Muscle of leg (tissue), 3 donors: ENCODE measurements at regions not wholly inside any gene's neighbourhood (a gene's known extent, or its start where the extent isn't known, plus 50 kb on each side); places are given as distances from the start of the nearest gene placed in this dataset.

Source experiments
- DNase-seq: peaks from one replicate; pipeline ENCODE4 v3.0.0; 2013
- H3K27ac ChIP-seq: one replicate; pipeline ENCODE4 v1.5.1; 2013; ENCODE audit warnings: mild to moderate bottlenecking, low read length, control low read depth
- H3K27me3 ChIP-seq: one replicate; pipeline ENCODE4 v1.6.1; 2013; ENCODE audit warnings: low read length; ENCODE audit not compliant: control insufficient read depth, insufficient read depth
- H3K36me3 ChIP-seq: one replicate; pipeline ENCODE4 v1.6.1; 2013; ENCODE audit warnings: low read length; ENCODE audit not compliant: control insufficient read depth, insufficient read depth
- H3K4me1 ChIP-seq: one replicate; pipeline ENCODE4 v1.6.1; 2013; ENCODE audit warnings: low read length; ENCODE audit not compliant: control insufficient read depth, insufficient read depth
- H3K4me3 ChIP-seq: one replicate; pipeline ENCODE4 v1.5.1; 2013; ENCODE audit warnings: low read length, control low read depth
- H3K9me3 ChIP-seq: replicated peaks from 2 replicates; pipeline ENCODE4 v1.6.1; 2013; ENCODE audit warnings: low read depth, low read length; ENCODE audit not compliant: control insufficient read depth
- WGBS: methylation state at CpG from one replicate; pipeline ENCODE4 v1.1.5; 2013; ENCODE audit warnings: missing lambda C conversion rate; ENCODE audit not compliant: insufficient coverage; 5-methylcytosine and 5-hydroxymethylcytosine counted together

- WGBS: no CpG with 5 or more reads among the region's 2 CpGs
- Histone ChIP-seq H3K27me3 (no peaks in the 10 kb centered on the region), H3K9me3 (no peaks in the 10 kb centered on the region), H3K36me3 (no peaks in the 10 kb centered on the region), H3K4me3 (no peak overlapping the region), H3K4me1 (no peaks in the 10 kb centered on the region), H3K27ac (no peak overlapping the region)
- DNase-seq: no peak
These were observed 166.0 kb upstream of the PIK3C3 start for GRCh38 chr18:41789001-41789400.

- no CpG with 5 or more reads among the region's 1 CpG for WGBS
- DNase-seq: no peak
- Histone ChIP-seq H3K36me3 (no peaks in the 10 kb centered on the region), H3K27me3 (no peaks in the 10 kb centered on the region), H3K4me1 (no peaks in the 10 kb centered on the region), H3K9me3 (no peaks in the 10 kb centered on the region), H3K4me3 (no peak overlapping the region), H3K27ac (no peak overlapping the region)
These were observed 171.2 kb upstream of the PIK3C3 start for GRCh38 chr18:41783879-41784278.

- Histone ChIP-seq H3K36me3 (no peaks in the 10 kb centered on the region), H3K27ac (no peak overlapping the region), H3K4me3 (no peak overlapping the region), H3K9me3 (no peaks in the 10 kb centered on the region), H3K4me1 (no peaks in the 10 kb centered on the region), H3K27me3 (no peaks in the 10 kb centered on the region)
- DNase-seq: no peak
- no CpG with 5 or more reads among the region's 5 CpGs for WGBS
These were observed 171.8 kb upstream of the PIK3C3 start for GRCh38 chr18:41783065-41783818.

- H3K4me1 ChIP-seq: no peaks in the 10 kb centered on the region
- DNase-seq: no peak
- no peaks in the 10 kb centered on the region for H3K36me3 ChIP-seq
- no peak overlapping the region for H3K4me3 ChIP-seq
- no peak overlapping the region for H3K27ac ChIP-seq
- WGBS: no CpG with 5 or more reads among the region's 1 CpG
- H3K9me3 ChIP-seq: no peaks in the 10 kb centered on the region
- no peaks in the 10 kb centered on the region for H3K27me3 ChIP-seq
These were observed 183.1 kb upstream of the PIK3C3 start for GRCh38 chr18:41771973-41772372.

- Histone ChIP-seq H3K27ac (no peak overlapping the region), H3K36me3 (no peaks in the 10 kb centered on the region), H3K4me3 (no peak overlapping the region), H3K4me1 (no peaks in the 10 kb centered on the region), H3K9me3 (no peaks in the 10 kb centered on the region), H3K27me3 (no peaks in the 10 kb centered on the region)
- WGBS: no CpG with 5 or more reads among the region's 1 CpG
- DNase-seq: no peak
These were observed 185.8 kb upstream of the PIK3C3 start for GRCh38 chr18:41769265-41769664.

- WGBS: 50% methylated on average over 1 of the region's 2 CpGs
- Histone ChIP-seq H3K27ac (no peak overlapping the region), H3K36me3 (no peaks in the 10 kb centered on the region), H3K27me3 (no peaks in the 10 kb centered on the region), H3K9me3 (no peaks in the 10 kb centered on the region), H3K4me1 (no peaks in the 10 kb centered on the region), H3K4me3 (no peak overlapping the region)
- DNase-seq: no peak
These were observed 186.6 kb upstream of the PIK3C3 start for GRCh38 chr18:41768467-41768866.

- no peaks in the 10 kb centered on the region for H3K9me3 ChIP-seq
- WGBS: no CpG with 5 or more reads among the region's 4 CpGs
- H3K36me3 ChIP-seq: no peaks in the 10 kb centered on the region
- DNase-seq: no peak
- no peaks in the 10 kb centered on the region for H3K27me3 ChIP-seq
- no peaks in the 10 kb centered on the region for H3K4me1 ChIP-seq
- no peak overlapping the region for H3K4me3 ChIP-seq
- H3K27ac ChIP-seq: no peak overlapping the region
These were observed 187.1 kb upstream of the PIK3C3 start for GRCh38 chr18:41767960-41768359.

- no CpG with 5 or more reads among the region's 3 CpGs for WGBS
- Histone ChIP-seq H3K4me1 (no peaks in the 10 kb centered on the region), H3K9me3 (no peaks in the 10 kb centered on the region), H3K27ac (no peak overlapping the region), H3K27me3 (no peaks in the 10 kb centered on the region), H3K36me3 (no peaks in the 10 kb centered on the region), H3K4me3 (no peak overlapping the region)
- DNase-seq: no peak
These were observed 189.6 kb upstream of the PIK3C3 start for GRCh38 chr18:41765460-41765859.

GRCh38 chr18:41763361-41763760, 191.7 kb upstream of the PIK3C3 start:
- no peak overlapping the region for H3K4me3 ChIP-seq
- no peaks in the 10 kb centered on the region for H3K4me1 ChIP-seq
- no peak for DNase-seq
- no peaks in the 10 kb centered on the region for H3K36me3 ChIP-seq
- no peaks in the 10 kb centered on the region for H3K9me3 ChIP-seq
- no peaks in the 10 kb centered on the region for H3K27me3 ChIP-seq
- WGBS: no CpG with 5 or more reads among the region's 1 CpG
- no peak overlapping the region for H3K27ac ChIP-seq

- WGBS: no CpG with 5 or more reads among the region's 2 CpGs
- no peaks in the 10 kb centered on the region for H3K4me1 ChIP-seq
- H3K27me3 ChIP-seq: no peaks in the 10 kb centered on the region
- no peaks in the 10 kb centered on the region for H3K36me3 ChIP-seq
- H3K4me3 ChIP-seq: no peak overlapping the region
- H3K9me3 ChIP-seq: no peaks in the 10 kb centered on the region
- DNase-seq: no peak
- H3K27ac ChIP-seq: no peak overlapping the region
These were observed 193.6 kb upstream of the PIK3C3 start for GRCh38 chr18:41761333-41762018.
